ENCODE measurements at regions not wholly inside any gene's neighbourhood (a gene's known extent, or its start where the extent isn't known, plus 50 kb on each side); places are given as distances from the start of the nearest gene placed in this dataset.

DNA sequence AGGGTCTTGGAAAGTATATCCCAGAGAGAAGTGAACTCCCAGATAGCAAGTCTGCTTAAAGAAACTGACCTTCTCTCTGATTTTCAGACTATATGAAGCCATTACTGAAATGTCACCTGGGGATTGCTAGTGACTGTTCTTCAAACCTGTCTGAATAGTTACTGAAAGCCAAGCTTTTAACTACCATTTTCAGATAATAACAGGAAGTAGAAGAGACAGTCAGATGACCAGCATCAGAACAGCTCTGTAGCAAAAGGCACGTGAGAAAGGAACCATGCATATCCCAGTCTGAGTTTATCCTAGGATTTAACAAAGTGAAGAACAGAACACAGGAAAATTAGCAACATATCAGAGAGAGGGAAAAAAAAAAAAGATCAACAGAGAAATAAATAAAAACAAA, 74.9 kb upstream of the SELENOP start:
- TF ChIP-seq, protein P1, sequence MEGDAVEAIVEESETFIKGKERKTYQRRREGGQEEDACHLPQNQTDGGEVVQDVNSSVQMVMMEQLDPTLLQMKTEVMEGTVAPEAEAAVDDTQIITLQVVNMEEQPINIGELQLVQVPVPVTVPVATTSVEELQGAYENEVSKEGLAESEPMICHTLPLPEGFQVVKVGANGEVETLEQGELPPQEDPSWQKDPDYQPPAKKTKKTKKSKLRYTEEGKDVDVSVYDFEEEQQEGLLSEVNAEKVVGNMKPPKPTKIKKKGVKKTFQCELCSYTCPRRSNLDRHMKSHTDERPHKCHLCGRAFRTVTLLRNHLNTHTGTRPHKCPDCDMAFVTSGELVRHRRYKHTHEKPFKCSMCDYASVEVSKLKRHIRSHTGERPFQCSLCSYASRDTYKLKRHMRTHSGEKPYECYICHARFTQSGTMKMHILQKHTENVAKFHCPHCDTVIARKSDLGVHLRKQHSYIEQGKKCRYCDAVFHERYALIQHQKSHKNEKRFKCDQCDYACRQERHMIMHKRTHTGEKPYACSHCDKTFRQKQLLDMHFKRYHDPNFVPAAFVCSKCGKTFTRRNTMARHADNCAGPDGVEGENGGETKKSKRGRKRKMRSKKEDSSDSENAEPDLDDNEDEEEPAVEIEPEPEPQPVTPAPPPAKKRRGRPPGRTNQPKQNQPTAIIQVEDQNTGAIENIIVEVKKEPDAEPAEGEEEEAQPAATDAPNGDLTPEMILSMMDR (IDR thresholded peaks at IDR 0.05): no peak
- TF ChIP-seq EZH2phosphoT487 (IDR thresholded peaks at IDR 0.05): no peak
